Panc1 (cell line): ENCODE measurements at regions not wholly inside any gene's neighbourhood (a gene's known extent, or its start where the extent isn't known, plus 50 kb on each side); places are given as distances from the start of the nearest gene placed in this dataset.

Source experiments
- ATAC-seq: fragments of 200-7000 bp; cut with Tn5 transposase; 2 replicates; pipeline ENCODE4 v1.9.1; 2020; ENCODE audit warnings: mild to moderate bottlenecking, moderate library complexity
- BruUV-seq: library from RNA; stranded (reverse); fragments of 400-500 nt; replicated peaks from 2 replicates; lab custom pipeline; 2021; lab: Mats Ljungman, UMichigan
- CTCF ChIA-PET: fragments of 300-600 bp; sonication (Branson Sonifier 250); formaldehyde crosslinking; loops from one replicate; lab custom pipeline; 2022; ENCODE audit warnings: antibody characterized with exemption; lab: Charles Lee
- POLR2A ChIA-PET: fragments of 300-600 bp; sonication (Branson Sonifier 250); formaldehyde crosslinking; loops from one replicate; lab custom pipeline; 2022; ENCODE audit warnings: antibody characterized with exemption; lab: Charles Lee
- DNase-seq: peaks from one replicate; pipeline ENCODE4 v3.0.0-alpha.2; 2010; ENCODE audit warnings: low read depth, low spot score
- H3K27ac ChIP-seq: 2 replicates; pipeline ENCODE4 v1.5.1; 2011; ENCODE audit warnings: mild to moderate bottlenecking, low read length, inconsistent platforms
- H3K27me3 ChIP-seq: fragments of 200-500 bp; sonication (Bioruptor generic); 2 replicates; pipeline ENCODE4 v1.6.0; 2014; ENCODE audit warnings: low read length, inconsistent platforms; ENCODE audit not compliant: control insufficient read depth, insufficient read depth
- H3K36me3 ChIP-seq: fragments of 200-500 bp; sonication (Bioruptor generic); 2 replicates; pipeline ENCODE4 v1.5.1; 2014; ENCODE audit warnings: inconsistent platforms, mild to moderate bottlenecking, low read length, moderate library complexity; ENCODE audit not compliant: control insufficient read depth, insufficient read depth
- H3K4me1 ChIP-seq: 2 replicates; pipeline ENCODE4 v1.5.1; 2011; ENCODE audit warnings: inconsistent platforms, mild to moderate bottlenecking, low read length, moderate library complexity; ENCODE audit not compliant: control insufficient read depth, insufficient read depth
- H3K4me3 ChIP-seq, 2 experiments: 2 replicates each; pipeline ENCODE4 v1.5.1; 2011 to 2012; ENCODE audit warnings: low read depth in 2 of 2, low read length in 2 of 2, mild to moderate bottlenecking in 2 of 2, inconsistent platforms in 1 of 2, moderate library complexity in 1 of 2
- H3K9me3 ChIP-seq: fragments of 200-500 bp; sonication (Bioruptor generic); 2 replicates; pipeline ENCODE4 v1.5.1; 2014; ENCODE audit warnings: low read depth, mild to moderate bottlenecking, inconsistent platforms, low read length, moderate library complexity; ENCODE audit not compliant: control insufficient read depth, insufficient read depth
- POLR2AphosphoS5 ChIP-seq: IDR thresholded peaks from 2 replicates; pipeline ENCODE4 v1.6.1; 2012; ENCODE audit warnings: mild to moderate bottlenecking, low read depth, low read length, moderate library complexity
- SIN3A ChIP-seq: IDR thresholded peaks from 2 replicates; pipeline ENCODE4 v1.6.1; 2012; ENCODE audit warnings: low read depth, mild to moderate bottlenecking, low read length, moderate library complexity, borderline replicate concordance; ENCODE audit not compliant: insufficient read depth
- TCF7L2 ChIP-seq: IDR thresholded peaks from 2 replicates; pipeline ENCODE4 v1.6.1; 2011; ENCODE audit warnings: mild to moderate bottlenecking, low read depth, low read length, inconsistent platforms
- in situ Hi-C: cut with HindIII; loops from 2 replicates; pipeline ENCODE4 v1.10.0; 2016; ENCODE audit warnings: low sequenced_read_pairs, low pct_unique_long_range_greater_than_20kb
- intact Hi-C: fragments of 100-400 bp; cut with micrococcal nuclease; formaldehyde crosslinking; loops from one replicate; pipeline ENCODE4 v1.10.0; 2022; ENCODE audit not compliant: unreplicated experiment
- TF ChIP-seq, protein P1 (sequence below): fragments of 450-650 bp; IDR thresholded peaks from 2 replicates; pipeline ENCODE4 v1.5.1; 2017; ENCODE audit warnings: mild to moderate bottlenecking
- TF ChIP-seq, protein P2 (sequence below), 2 experiments: IDR thresholded peaks; 2 replicates each; pipeline ENCODE4 v1.6.1; 2011 to 2012; ENCODE audit warnings: low read depth in 2 of 2, control low read depth in 1 of 2, low read length in 1 of 2, mild to moderate bottlenecking in 1 of 2, moderate library complexity in 1 of 2; ENCODE audit not compliant: insufficient read depth in 1 of 2

GRCh38 chr15:60118626-60119025, 114.5 kb downstream of the FOXB1 start:
- no TSS peak for BruUV-seq

DNA sequence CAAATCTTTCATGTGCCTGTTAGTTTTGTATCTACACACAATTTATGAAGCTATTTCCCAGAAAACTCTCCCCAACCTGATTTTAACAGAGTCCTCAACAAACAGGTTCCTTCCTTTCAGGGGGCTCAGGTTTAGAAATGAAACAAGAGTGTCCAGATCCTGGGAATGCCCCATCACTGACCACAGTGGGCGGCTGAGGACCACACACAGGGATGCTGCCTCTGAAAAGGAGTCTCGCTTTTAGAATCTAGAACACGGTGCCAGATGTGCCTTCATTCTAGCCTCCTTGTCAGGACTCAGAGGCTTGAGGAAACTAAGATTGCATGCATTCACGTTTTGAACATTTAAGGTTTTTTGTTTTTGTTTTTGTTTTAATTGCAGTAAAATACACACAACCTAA, 115.0 kb downstream of the FOXB1 start:
- Histone ChIP-seq H3K9me3 (no peaks in the 10 kb centered on the region), H3K4me1 (peaks cover 9% of the 10 kb centered on the region; the same call in 1 of the 2 replicates), H3K36me3 (no peaks in the 10 kb centered on the region), H3K4me3 (no peak overlapping the region), H3K27ac (no peak overlapping the region), H3K27me3 (no peaks in the 10 kb centered on the region)
- in situ Hi-C loops (no loop called here), intact Hi-C loops (loop anchor here (10.0 kb wide), 1 partner anchor 114 kb away; the partner anchor contains the start of gene FOXB1)
- ChIA-PET POLR2A (no interaction called here), CTCF (no interaction called here)
- ATAC-seq (no peak), DNase-seq (no peak)
- no TSS peak for BruUV-seq
- no peak for TF ChIP-seq TCF7L2
- TF ChIP-seq POLR2AphosphoS5, result no peak
- TF ChIP-seq, protein P1, sequence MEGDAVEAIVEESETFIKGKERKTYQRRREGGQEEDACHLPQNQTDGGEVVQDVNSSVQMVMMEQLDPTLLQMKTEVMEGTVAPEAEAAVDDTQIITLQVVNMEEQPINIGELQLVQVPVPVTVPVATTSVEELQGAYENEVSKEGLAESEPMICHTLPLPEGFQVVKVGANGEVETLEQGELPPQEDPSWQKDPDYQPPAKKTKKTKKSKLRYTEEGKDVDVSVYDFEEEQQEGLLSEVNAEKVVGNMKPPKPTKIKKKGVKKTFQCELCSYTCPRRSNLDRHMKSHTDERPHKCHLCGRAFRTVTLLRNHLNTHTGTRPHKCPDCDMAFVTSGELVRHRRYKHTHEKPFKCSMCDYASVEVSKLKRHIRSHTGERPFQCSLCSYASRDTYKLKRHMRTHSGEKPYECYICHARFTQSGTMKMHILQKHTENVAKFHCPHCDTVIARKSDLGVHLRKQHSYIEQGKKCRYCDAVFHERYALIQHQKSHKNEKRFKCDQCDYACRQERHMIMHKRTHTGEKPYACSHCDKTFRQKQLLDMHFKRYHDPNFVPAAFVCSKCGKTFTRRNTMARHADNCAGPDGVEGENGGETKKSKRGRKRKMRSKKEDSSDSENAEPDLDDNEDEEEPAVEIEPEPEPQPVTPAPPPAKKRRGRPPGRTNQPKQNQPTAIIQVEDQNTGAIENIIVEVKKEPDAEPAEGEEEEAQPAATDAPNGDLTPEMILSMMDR, result no peak
- no peak for TF ChIP-seq SIN3A
- TF ChIP-seq, protein P2, sequence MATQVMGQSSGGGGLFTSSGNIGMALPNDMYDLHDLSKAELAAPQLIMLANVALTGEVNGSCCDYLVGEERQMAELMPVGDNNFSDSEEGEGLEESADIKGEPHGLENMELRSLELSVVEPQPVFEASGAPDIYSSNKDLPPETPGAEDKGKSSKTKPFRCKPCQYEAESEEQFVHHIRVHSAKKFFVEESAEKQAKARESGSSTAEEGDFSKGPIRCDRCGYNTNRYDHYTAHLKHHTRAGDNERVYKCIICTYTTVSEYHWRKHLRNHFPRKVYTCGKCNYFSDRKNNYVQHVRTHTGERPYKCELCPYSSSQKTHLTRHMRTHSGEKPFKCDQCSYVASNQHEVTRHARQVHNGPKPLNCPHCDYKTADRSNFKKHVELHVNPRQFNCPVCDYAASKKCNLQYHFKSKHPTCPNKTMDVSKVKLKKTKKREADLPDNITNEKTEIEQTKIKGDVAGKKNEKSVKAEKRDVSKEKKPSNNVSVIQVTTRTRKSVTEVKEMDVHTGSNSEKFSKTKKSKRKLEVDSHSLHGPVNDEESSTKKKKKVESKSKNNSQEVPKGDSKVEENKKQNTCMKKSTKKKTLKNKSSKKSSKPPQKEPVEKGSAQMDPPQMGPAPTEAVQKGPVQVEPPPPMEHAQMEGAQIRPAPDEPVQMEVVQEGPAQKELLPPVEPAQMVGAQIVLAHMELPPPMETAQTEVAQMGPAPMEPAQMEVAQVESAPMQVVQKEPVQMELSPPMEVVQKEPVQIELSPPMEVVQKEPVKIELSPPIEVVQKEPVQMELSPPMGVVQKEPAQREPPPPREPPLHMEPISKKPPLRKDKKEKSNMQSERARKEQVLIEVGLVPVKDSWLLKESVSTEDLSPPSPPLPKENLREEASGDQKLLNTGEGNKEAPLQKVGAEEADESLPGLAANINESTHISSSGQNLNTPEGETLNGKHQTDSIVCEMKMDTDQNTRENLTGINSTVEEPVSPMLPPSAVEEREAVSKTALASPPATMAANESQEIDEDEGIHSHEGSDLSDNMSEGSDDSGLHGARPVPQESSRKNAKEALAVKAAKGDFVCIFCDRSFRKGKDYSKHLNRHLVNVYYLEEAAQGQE (IDR thresholded peaks at IDR 0.05; ENCODE audit: insufficient read depth in 1 of 2, low read depth in 2 of 2, low read length in 1 of 2), result no peak

More at GRCh38 chr15:60118626-60119025, 114.5 kb downstream of the FOXB1 start:
- Histone ChIP-seq H3K27me3 (no peaks in the 10 kb centered on the region), H3K36me3 (no peaks in the 10 kb centered on the region), H3K9me3 (no peaks in the 10 kb centered on the region), H3K4me1 (peaks cover 9% of the 10 kb centered on the region; the same call in 1 of the 2 replicates), H3K4me3 (no peak overlapping the region), H3K27ac (no peak overlapping the region)
- ChIA-PET CTCF (no interaction called here), POLR2A (no interaction called here)
- TF ChIP-seq, protein P2 (IDR thresholded peaks at IDR 0.05; ENCODE audit: insufficient read depth in 1 of 2, low read depth in 2 of 2, low read length in 1 of 2), result no peak
- TF ChIP-seq, protein P1, result no peak
- TF ChIP-seq SIN3A (no peak), POLR2AphosphoS5 (no peak), TCF7L2 (no peak)
- ATAC-seq (no peak), DNase-seq (no peak)
- intact Hi-C loops (loop anchor here (10.0 kb wide), 1 partner anchor 114 kb away; the partner anchor contains the start of gene FOXB1), in situ Hi-C loops (no loop called here)
